ENCODE measurements at regions not wholly inside any gene's neighbourhood (a gene's known extent, or its start where the extent isn't known, plus 50 kb on each side); places are given as distances from the start of the nearest gene placed in this dataset.
"Not testable (repeated sequence)": the region's sequence is repeated elsewhere in the genome, so short reads cannot be mapped to it uniquely, and the experiment has no call there.

GRCh38 chr2:89537862-89538261, 846.4 kb downstream of the RPIA start:
- DNase-seq = not testable (repeated sequence)

DNA sequence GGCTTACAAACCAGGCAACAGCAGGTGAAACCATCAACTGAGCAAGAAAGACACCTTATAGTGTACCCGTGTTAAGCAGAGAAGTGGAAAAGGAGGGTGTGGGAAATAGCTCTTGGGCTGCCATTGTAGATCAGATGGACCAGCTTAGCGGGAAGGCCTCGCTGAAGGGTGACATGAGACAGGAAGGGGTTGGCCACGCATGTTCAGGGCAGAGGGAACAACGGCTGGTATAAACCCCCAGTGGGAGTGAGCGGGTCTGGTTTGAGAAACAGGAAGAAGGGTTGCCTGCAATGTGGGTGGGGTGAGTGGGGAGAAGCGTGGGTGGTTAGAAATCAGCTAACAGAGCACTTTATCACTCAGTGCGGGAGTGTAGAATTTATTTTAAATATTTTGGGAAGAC, 852.6 kb downstream of the RPIA start:
- DNase-seq = not testable (repeated sequence)

GRCh38 chr2:89579154-89579553, 887.7 kb downstream of the RPIA start:
- DNase-seq = not testable (repeated sequence)

- DNase-seq = peak; percentile 0
These were observed 891.3 kb downstream of the RPIA start for GRCh38 chr2:89582816-89583215.

- DNase-seq = not testable (repeated sequence)
These were observed 892.6 kb downstream of the RPIA start for GRCh38 chr2:89584046-89584445.

DNA sequence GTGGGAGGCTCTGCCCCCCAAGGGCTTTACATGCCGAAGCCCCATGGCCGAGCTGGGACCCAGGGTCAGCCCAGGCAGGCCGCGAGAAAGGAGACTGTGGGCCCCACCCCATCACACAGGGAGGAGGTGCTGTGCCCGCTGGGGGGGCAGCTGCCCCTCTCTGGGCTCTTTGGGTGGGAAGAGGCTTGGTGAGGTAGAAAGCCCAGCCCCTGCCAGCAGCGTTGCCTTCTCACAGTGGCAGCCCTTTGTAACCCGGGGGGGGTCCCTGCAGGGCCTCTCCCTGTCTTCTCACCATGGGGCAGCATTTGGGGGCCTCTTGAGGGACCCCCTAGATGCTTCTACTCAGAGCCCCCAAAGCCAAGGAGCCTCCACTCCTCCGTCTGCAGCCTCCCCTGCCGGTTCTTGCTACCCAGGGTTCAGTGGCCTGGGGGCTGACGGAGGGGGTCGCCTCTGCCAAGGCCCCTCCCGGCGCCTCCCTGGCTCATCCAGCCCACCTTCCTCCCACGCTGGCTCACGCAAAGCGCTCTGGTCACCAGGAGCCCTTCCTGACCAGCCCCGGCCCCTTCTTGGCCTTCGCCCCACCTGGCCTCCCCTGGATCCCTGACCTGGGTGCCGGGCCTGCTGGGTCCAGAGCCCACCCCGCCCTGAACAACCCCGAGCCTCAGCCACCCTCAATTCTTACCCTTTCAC, 893.5 kb downstream of the RPIA start:
- not testable (repeated sequence) for DNase-seq

- DNase-seq = peak; percentile 45
These were observed 894.1 kb downstream of the RPIA start for GRCh38 chr2:89585558-89585920.

DNA sequence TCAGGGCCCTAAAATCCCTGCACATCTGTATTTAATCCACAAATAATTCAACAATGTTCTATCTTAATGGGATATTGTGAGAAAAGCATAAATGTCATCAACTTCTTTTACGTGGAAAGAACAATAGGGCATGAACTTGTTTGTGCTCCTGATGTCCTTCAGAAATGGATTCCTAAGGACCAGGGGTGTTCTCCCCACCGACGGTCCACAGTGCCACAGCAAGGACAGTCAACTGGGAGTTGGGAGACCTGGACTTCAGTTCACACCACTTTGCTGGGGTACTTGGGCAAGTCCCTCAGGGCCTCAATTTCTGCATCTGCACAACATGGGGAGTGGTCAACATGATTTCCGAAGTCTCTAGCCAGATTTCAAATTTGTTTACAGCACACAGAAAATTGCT, 908.4 kb downstream of the RPIA start:
- DNase-seq = not testable (repeated sequence)

DNA sequence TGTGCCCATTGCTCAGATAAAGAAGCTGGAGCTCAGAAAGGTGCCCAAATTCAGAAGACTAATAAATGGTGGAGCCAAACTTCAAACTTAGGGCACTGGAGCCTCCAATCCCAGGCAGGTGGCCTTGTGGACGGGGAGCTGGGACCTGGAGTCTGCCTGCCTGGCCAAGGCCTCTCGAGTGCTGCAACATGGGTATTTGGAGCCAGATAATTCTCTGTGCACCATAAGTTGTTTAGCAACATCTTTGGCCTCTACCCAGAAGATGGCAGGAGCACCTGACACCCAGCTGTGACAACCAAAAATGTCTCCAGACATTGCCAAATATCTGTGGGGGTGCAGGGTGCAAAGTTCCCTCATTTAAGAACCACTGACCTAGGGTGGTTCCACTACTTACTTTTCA, 915.0 kb downstream of the RPIA start:
- DNase-seq = not testable (repeated sequence)

DNA sequence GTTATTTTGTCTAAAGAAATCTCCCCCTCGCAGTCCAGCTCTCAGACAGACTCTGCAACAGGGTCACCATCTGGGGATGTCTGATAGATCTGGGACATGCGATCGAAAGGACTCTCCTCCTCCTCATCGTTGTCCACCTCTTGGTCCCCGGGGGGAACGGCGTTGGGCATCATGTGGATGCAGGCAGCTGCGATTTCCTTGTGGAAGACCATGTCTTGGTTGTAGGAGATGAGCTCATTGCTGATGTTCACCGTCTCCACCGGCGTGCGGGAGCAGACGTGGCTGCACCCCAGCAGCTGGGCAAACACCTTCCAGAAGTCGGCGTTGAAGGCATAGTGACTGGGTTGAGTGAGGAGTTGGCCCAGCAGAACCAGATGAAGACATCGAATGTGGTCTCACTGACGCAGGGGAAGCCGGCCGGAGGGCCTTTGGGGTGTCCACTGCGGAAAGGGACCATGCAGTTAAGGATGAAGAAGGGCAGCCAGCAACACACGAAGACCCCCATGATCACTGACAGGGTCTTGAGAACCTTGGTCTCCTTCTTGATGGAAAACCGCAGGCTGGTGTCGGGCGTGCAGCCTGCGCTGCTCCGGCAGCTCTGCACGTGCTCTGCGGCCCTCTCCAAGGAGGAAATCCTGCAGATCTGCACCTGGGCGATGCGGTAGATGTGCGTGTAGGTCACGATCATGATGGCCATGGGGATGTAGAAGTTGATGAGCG, 918.9 kb downstream of the RPIA start:
- DNase-seq = not testable (repeated sequence)

- not testable (repeated sequence) for DNase-seq
These were observed 919.5 kb downstream of the RPIA start for GRCh38 chr2:89610927-89611515.

GRCh38 chr2:89611710-89612109, 920.2 kb downstream of the RPIA start:
- DNase-seq = not testable (repeated sequence)

DNA sequence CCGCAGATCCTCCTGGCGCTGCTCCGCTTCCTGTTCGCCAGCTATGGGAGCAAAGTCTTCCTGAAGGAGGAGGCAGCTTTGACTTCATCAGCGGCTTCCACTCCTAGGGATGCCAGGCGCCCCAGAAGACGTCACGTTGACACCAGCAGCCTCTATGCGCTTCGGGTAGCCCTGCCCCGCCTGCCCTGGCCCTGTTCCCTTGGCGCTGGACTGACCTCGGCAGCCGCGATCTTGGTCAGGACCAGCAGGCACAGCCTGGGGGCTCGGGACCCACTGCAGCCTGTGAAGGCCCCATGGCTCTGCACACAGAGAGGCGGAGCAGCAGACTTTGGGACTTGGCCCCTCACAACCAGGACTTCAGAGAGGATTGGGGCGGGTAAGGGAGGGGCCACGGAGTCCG, 957.8 kb downstream of the RPIA start:
- DNase-seq = not testable (repeated sequence)

- DNase-seq = not testable (repeated sequence)
These were observed 987.8 kb downstream of the RPIA start for GRCh38 chr2:89679254-89679653.

All from HCEC 1CT (cell line).